Ovary (tissue), 7 donors: ENCODE measurements at regions not wholly inside any gene's neighbourhood (a gene's known extent, or its start where the extent isn't known, plus 50 kb on each side); places are given as distances from the start of the nearest gene placed in this dataset.
"Not testable (repeated sequence)": the region's sequence is repeated elsewhere in the genome, so short reads cannot be mapped to it uniquely, and the experiment has no call there.

Source experiments
- DNase-seq, 5 donors: peaks; one replicate each; pipeline ENCODE4 v3.0.0-alpha.2; 2019 to 2020
- H3K27ac ChIP-seq, 2 donors: fragments of 200-600 bp; one replicate each; pipeline versions ENCODE4 v1.5.1 to v1.8.0; 2019 to 2022
- H3K27me3 ChIP-seq: fragments of 200-600 bp; one replicate; pipeline ENCODE4 v1.8.0; 2022
- H3K36me3 ChIP-seq: fragments of 200-600 bp; sonication (generic); one replicate; pipeline ENCODE4 v1.5.1; 2019
- H3K4me1 ChIP-seq: one replicate; pipeline ENCODE4 v1.8.1; 2013; ENCODE audit warnings: mild to moderate bottlenecking, moderate library complexity; ENCODE audit not compliant: insufficient read depth
- H3K4me3 ChIP-seq: fragments of 200-600 bp; sonication (generic); one replicate; pipeline ENCODE4 v1.5.1; 2017
- H3K9me3 ChIP-seq, 2 donors: fragments of 200-600 bp in 1 of 2; sonication (generic) in 1 of 2; one replicate each; pipeline versions ENCODE4 v1.5.1 to v1.8.1; 2013 to 2019; ENCODE audit warnings: mild to moderate bottlenecking in 1 of 2, moderate library complexity in 1 of 2
- CTCF ChIP-seq, 3 donors: fragments of 450-650 bp in 2 of 3; fragments of 200-600 bp in 1 of 3; IDR thresholded peaks; one replicate each; pipeline versions ENCODE4 v1.5.1 to v1.8.0; 2016 to 2022; ENCODE audit warnings: antibody characterized with exemption in 3 of 3, mild to moderate bottlenecking in 1 of 3
- EP300 ChIP-seq: sonication (generic); formaldehyde crosslinking; IDR thresholded peaks from one replicate; pipeline ENCODE4 v1.6.1; 2017; ENCODE audit warnings: antibody characterized with exemption
- POLR2A ChIP-seq: fragments of 450-650 bp; IDR thresholded peaks from one replicate; pipeline ENCODE4 v1.6.1; 2017; ENCODE audit warnings: antibody characterized with exemption, mild to moderate bottlenecking, moderate library complexity
- WGBS, 3 donors: extraction: QIAGEN DNeasy Blood & Tissue Kit in 1 of 3; methylation state at CpG; one replicate each; pipeline versions ENCODE4 v1.1.5 to v1.1.7; 2013 to 2017; 5-methylcytosine and 5-hydroxymethylcytosine counted together
- intact Hi-C, 4 donors: fragments of 100-400 bp; cut with DNase I; formaldehyde crosslinking; loops; one replicate each; pipeline versions ENCODE4 v1.11.0 to v1.15.1; 2022 to 2023
- donor health status: DM: no; HTN: no; CAD: no; lungs with moderate emphysema.
- donor health status: DM: no; HTN: no; CAD: no.
- donor health status: Bipolar disorder and iron deficiency.
- donor health status: DM: no; HTN: no; CAD: no.
- donor health status: DM: yes; HTN: yes; CAD: no.

- no peak overlapping the region for H3K27ac ChIP-seq
- no peaks in the 10 kb centered on the region for H3K27me3 ChIP-seq
- no peaks in the 10 kb centered on the region for H3K9me3 ChIP-seq
- no peak for TF ChIP-seq CTCF (IDR thresholded peaks at IDR 0.05)
- TF ChIP-seq EP300, result no peak
- TF ChIP-seq POLR2A, result no peak
- H3K4me1 ChIP-seq, result no peaks in the 10 kb centered on the region
- no peak for DNase-seq
- intact Hi-C loops, result no loop called here
- no peaks in the 10 kb centered on the region for H3K36me3 ChIP-seq
- H3K4me3 ChIP-seq, result no peak overlapping the region
Observed at GRCh38 chr4:158965226-158965625, 137.7 kb upstream of the RAPGEF2 start.

- no peaks in the 10 kb centered on the region for H3K27me3 ChIP-seq
- H3K4me3 ChIP-seq, result no peak overlapping the region
- intact Hi-C loops, result no loop called here
- no peak for DNase-seq
- H3K27ac ChIP-seq, result no peak overlapping the region
- H3K36me3 ChIP-seq, result no peaks in the 10 kb centered on the region
- WGBS, 3 donors, result 48 to 56% (median 51%) methylated on average over 1 of the region's 1 CpG
- H3K4me1 ChIP-seq, result no peaks in the 10 kb centered on the region
- TF ChIP-seq POLR2A (no peak), EP300 (no peak), CTCF (IDR thresholded peaks at IDR 0.05) (no peak)
- no peaks in the 10 kb centered on the region for H3K9me3 ChIP-seq
Observed at GRCh38 chr4:158966091-158966490, 136.8 kb upstream of the RAPGEF2 start.

GRCh38 chr4:158968961-158969360, 133.9 kb upstream of the RAPGEF2 start:
- WGBS, 3 donors, result 79 to 86% (median 84%) methylated on average over 3 of the region's 3 CpGs
- H3K9me3 ChIP-seq, result no peaks in the 10 kb centered on the region
- no peaks in the 10 kb centered on the region for H3K36me3 ChIP-seq
- H3K27ac ChIP-seq, result no peak overlapping the region
- intact Hi-C loops, result no loop called here
- no peak for TF ChIP-seq CTCF (IDR thresholded peaks at IDR 0.05)
- no peak for TF ChIP-seq EP300
- TF ChIP-seq POLR2A, result no peak
- no peak overlapping the region for H3K4me3 ChIP-seq
- no peaks in the 10 kb centered on the region for H3K27me3 ChIP-seq
- H3K4me1 ChIP-seq, result no peaks in the 10 kb centered on the region
- no peak for DNase-seq

GRCh38 chr4:158970812-158971211, 132.1 kb upstream of the RAPGEF2 start:
- DNase-seq, result no peak
- no peak overlapping the region for H3K27ac ChIP-seq
- intact Hi-C loops, result no loop called here
- 57 to 63% (median 60%) methylated on average over 3 of the region's 3 CpGs for WGBS, 3 donors
- no peak for TF ChIP-seq CTCF (IDR thresholded peaks at IDR 0.05)
- no peak for TF ChIP-seq POLR2A
- no peak for TF ChIP-seq EP300
- H3K27me3 ChIP-seq, result no peaks in the 10 kb centered on the region
- no peaks in the 10 kb centered on the region for H3K4me1 ChIP-seq
- H3K9me3 ChIP-seq, result no peaks in the 10 kb centered on the region
- no peaks in the 10 kb centered on the region for H3K36me3 ChIP-seq
- H3K4me3 ChIP-seq, result no peak overlapping the region

- H3K4me1 ChIP-seq, H3K27ac ChIP-seq, H3K9me3 ChIP-seq, H3K27me3 ChIP-seq, H3K4me3 ChIP-seq, intact Hi-C loops, H3K36me3 ChIP-seq, DNase-seq: not testable (repeated sequence)
- 83 to 89% (median 85%) methylated on average over 2 of the region's 2 CpGs for WGBS, 3 donors
Observed at GRCh38 chr4:158974438-158974837, 128.4 kb upstream of the RAPGEF2 start.

- not testable (repeated sequence) for H3K4me1 ChIP-seq, H3K9me3 ChIP-seq
Observed at GRCh38 chr4:158980711-158981110, 122.2 kb upstream of the RAPGEF2 start.

More at GRCh38 chr4:158980711-158981110, 122.2 kb upstream of the RAPGEF2 start:
- H3K27ac ChIP-seq, H3K36me3 ChIP-seq, DNase-seq, H3K4me3 ChIP-seq, intact Hi-C loops, H3K27me3 ChIP-seq: not testable (repeated sequence)
- WGBS, 3 donors, result 92 to 96% (median 95%) methylated on average over 5 of the region's 5 CpGs
